ENCODE measurements at regions not wholly inside any gene's neighbourhood (a gene's known extent, or its start where the extent isn't known, plus 50 kb on each side); places are given as distances from the start of the nearest gene placed in this dataset.

DNA sequence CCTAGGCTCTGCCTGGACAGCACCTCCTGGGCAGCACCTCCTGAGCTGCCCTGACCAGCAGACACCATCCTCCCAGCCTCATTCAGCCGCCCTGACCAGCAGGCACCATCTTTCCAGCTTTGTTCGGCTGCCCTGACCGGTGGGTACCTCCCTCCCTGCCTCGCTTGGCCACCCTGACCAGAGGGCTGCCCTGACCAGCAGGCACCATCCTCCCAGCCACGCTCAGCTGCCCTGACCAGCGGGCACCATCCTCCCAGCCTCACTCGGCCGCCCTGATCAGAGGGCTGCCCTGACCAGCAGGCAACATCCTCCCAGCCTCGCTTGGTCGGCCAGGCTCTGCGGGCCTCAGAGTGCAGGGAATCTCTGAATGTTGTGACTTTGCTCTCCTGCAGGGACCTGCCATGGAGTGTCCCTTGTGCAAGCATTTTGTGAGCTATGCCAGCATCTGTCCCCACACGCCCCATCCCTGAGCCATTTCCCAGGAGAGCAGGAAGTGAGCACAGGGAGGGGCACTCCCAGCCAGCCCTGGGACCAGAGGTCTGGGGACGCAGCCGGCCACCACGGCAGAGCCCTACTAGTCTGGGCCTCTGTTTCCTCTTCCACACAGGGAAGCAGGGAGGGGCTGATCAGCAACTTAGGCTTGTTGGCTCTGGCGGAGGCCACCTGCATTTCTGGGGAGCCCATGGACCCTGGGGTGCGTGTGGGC, 265.5 kb downstream of the SEC23A start:
- 72 to 75% methylated on average over 17 of the region's 17 CpGs for WGBS, 2 experiments (ENCODE audit: low coverage in 1 of 2, low lambda C conversion rate in 2 of 2, missing lambda C conversion rate in 2 of 2)
- no peak overlapping the region for H2AFZ ChIP-seq
- DNase-seq: no peak

DNA sequence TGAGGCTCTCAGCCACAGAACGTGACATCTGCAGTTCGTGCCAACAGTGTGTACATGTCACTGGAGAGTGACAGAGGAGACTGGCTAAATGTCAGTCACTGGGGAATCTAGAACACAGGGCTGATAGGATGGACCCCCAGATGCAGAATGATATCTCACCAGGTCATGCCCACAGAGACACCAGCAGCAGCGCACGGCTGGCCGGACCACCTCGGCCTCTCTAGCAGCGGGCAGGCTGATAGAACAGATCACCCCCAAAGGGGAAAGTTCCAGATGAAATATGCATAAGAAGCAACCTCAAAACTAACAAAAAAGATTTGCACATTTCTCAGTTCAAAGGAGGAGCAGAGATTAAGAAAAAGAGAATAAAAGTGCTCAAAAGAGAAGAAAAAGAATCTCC, 266.5 kb downstream of the SEC23A start:
- Histone ChIP-seq H3K79me2 (ENCODE audit: insufficient read depth) (no peaks in the 10 kb centered on the region), H3K4me2 (ENCODE audit: unreplicated experiment) (no peak overlapping the region), H3K4me1 (ENCODE audit: insufficient read depth) (0 out of 2 replicates have a peak, but pooled peaks cover 8% of the 10 kb centered on the region), H3K27me3 (replicated peaks; ENCODE audit: insufficient read depth) (no peaks in the 10 kb centered on the region), H4K20me1 (ENCODE audit: insufficient read depth) (no peaks in the 10 kb centered on the region), H3K9ac (no peak overlapping the region), H3K27ac (no peak overlapping the region), H3K36me3 (ENCODE audit: low read depth) (no peaks in the 10 kb centered on the region), H3K4me3 (no peak overlapping the region), H3F3A (ENCODE audit: insufficient read depth) (no peaks in the 10 kb centered on the region), H3K9me3 (ENCODE audit: low read depth) (no peaks in the 10 kb centered on the region), H3K9me2 (ENCODE audit: insufficient read depth) (no peaks in the 10 kb centered on the region), H2AFZ (no peak overlapping the region)
- 66 to 68% methylated on average over 7 of the region's 7 CpGs for WGBS, 2 experiments (ENCODE audit: low coverage in 1 of 2, low lambda C conversion rate in 2 of 2, missing lambda C conversion rate in 2 of 2)
- DNase-seq: no peak
- TF ChIP-seq EZH2 (IDR thresholded peaks at IDR 0.05; ENCODE audit: insufficient read depth, poor library complexity, severe bottlenecking) (no peak), EZH2phosphoT487 (IDR thresholded peaks at IDR 0.05; ENCODE audit: insufficient read depth, low read depth) (no peak)
- in situ Hi-C loops (cut with MboI): no loop called here

More for the DNA sequence above, 265.5 kb downstream of the SEC23A start:
- Histone ChIP-seq H3F3A (ENCODE audit: insufficient read depth) (no peaks in the 10 kb centered on the region), H3K27me3 (replicated peaks; ENCODE audit: insufficient read depth) (no peaks in the 10 kb centered on the region; the same call in 1 of the 2 replicates), H3K4me1 (ENCODE audit: insufficient read depth) (0 out of 2 replicates have a peak, but pooled peaks cover 8% of the 10 kb centered on the region), H3K9ac (no peak overlapping the region), H3K36me3 (ENCODE audit: low read depth) (no peaks in the 10 kb centered on the region), H4K20me1 (ENCODE audit: insufficient read depth) (no peaks in the 10 kb centered on the region), H3K27ac (no peak overlapping the region), H3K9me3 (ENCODE audit: low read depth) (no peaks in the 10 kb centered on the region), H3K4me3 (no peak overlapping the region), H3K4me2 (ENCODE audit: unreplicated experiment) (no peak overlapping the region), H3K9me2 (ENCODE audit: insufficient read depth) (no peaks in the 10 kb centered on the region), H3K79me2 (ENCODE audit: insufficient read depth) (no peaks in the 10 kb centered on the region)
- no peak for TF ChIP-seq EZH2phosphoT487 (IDR thresholded peaks at IDR 0.05; ENCODE audit: insufficient read depth, low read depth)
- no peak for TF ChIP-seq EZH2 (IDR thresholded peaks at IDR 0.05; ENCODE audit: insufficient read depth, poor library complexity, severe bottlenecking)
- in situ Hi-C loops (cut with MboI): no loop called here

DNA sequence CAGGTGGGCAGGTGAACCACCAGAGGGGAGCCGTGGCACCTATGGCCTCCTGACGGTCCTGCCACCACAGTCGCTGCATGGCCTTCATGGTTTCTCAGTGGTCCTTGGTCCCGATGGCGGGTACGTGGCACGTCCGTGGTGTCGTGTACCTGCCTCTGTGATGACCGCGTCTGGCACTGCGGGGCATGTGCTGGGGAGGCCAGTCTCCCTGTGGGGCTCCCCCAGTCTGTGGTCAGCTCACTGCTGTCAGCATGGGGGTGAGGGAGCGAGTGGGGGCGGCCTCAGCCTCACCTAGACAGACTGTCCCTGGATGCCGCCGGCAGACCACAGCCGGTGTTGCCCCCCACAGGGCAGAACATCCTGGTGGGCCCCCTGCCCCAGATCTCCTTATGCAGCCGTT, 267.2 kb downstream of the SEC23A start:
- no peaks in the 10 kb centered on the region for H3K79me2 ChIP-seq (ENCODE audit: insufficient read depth)
- H3K9me2 ChIP-seq (ENCODE audit: insufficient read depth): no peaks in the 10 kb centered on the region
- H3F3A ChIP-seq (ENCODE audit: insufficient read depth): no peaks in the 10 kb centered on the region
- H3K4me1 ChIP-seq (ENCODE audit: insufficient read depth): 0 out of 2 replicates have a peak, but pooled peaks cover 8% of the 10 kb centered on the region
- H4K20me1 ChIP-seq (ENCODE audit: insufficient read depth): no peaks in the 10 kb centered on the region
- H3K9me3 ChIP-seq (ENCODE audit: low read depth): no peaks in the 10 kb centered on the region
- no peaks in the 10 kb centered on the region for H3K36me3 ChIP-seq (ENCODE audit: low read depth)
- in situ Hi-C loops (cut with MboI): no loop called here
- DNase-seq: no peak
- H3K4me3 ChIP-seq: no peak overlapping the region
- H2AFZ ChIP-seq: no peak overlapping the region
- H3K9ac ChIP-seq: no peak overlapping the region
- no peak overlapping the region for H3K4me2 ChIP-seq (ENCODE audit: unreplicated experiment)
- no peak for TF ChIP-seq EZH2 (IDR thresholded peaks at IDR 0.05; ENCODE audit: insufficient read depth, poor library complexity, severe bottlenecking)
- TF ChIP-seq EZH2phosphoT487 (IDR thresholded peaks at IDR 0.05; ENCODE audit: insufficient read depth, low read depth): no peak
- WGBS, 2 experiments (ENCODE audit: low coverage in 1 of 2, low lambda C conversion rate in 2 of 2, missing lambda C conversion rate in 2 of 2): 77 to 81% methylated on average over 15 to 18 of the region's 18 CpGs
- H3K27me3 ChIP-seq (replicated peaks; ENCODE audit: insufficient read depth): no peaks in the 10 kb centered on the region
- no peak overlapping the region for H3K27ac ChIP-seq

DNA sequence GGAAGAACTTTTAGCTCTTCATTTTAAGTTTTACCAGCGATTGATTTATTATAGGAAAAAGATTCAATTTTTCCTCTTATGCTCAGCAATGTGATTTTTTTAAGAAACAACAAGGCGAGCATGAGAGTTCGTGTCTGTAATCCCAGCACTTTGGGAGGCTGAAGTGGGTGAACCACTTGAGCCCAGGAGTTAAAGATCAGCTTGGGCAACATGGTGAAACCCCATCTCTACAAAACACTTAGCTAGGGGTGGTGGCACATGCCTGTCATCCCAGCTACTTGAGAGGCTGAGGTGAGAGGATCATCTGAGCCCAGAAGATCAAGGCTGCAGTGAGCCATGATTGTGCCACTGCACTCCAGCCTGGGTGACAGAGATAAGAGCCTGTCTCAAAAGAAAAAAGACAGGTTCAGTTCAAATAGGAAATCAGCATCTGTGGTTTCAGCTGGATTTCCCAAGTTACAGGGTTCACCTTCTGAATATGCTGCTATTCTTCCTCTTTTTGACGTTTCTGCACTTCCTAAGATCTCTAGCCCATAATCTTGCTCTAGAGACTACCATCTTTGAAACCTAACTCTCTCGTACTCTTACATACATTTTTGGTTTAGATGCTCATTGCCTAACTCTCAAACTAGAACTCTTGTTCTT, 274.7 kb downstream of the SEC23A start:
- H3K4me1 ChIP-seq (ENCODE audit: insufficient read depth): no peaks in the 10 kb centered on the region
- no peaks in the 10 kb centered on the region for H3K79me2 ChIP-seq (ENCODE audit: insufficient read depth)
- H2AFZ ChIP-seq: no peak overlapping the region
- no peak overlapping the region for H3K4me2 ChIP-seq (ENCODE audit: unreplicated experiment)
- H3K9me2 ChIP-seq (ENCODE audit: insufficient read depth): no peaks in the 10 kb centered on the region
- in situ Hi-C loops (cut with MboI): no loop called here
- TF ChIP-seq EZH2phosphoT487 (IDR thresholded peaks at IDR 0.05; ENCODE audit: insufficient read depth, low read depth) (no peak), EZH2 (IDR thresholded peaks at IDR 0.05; ENCODE audit: insufficient read depth, poor library complexity, severe bottlenecking) (no peak)
- H3F3A ChIP-seq (ENCODE audit: insufficient read depth): no peaks in the 10 kb centered on the region
- H3K36me3 ChIP-seq (ENCODE audit: low read depth): no peaks in the 10 kb centered on the region
- no peaks in the 10 kb centered on the region for H3K9me3 ChIP-seq (ENCODE audit: low read depth)
- WGBS, 2 experiments (ENCODE audit: low coverage in 1 of 2, low lambda C conversion rate in 2 of 2, missing lambda C conversion rate in 2 of 2): 18 to 30% methylated on average over 5 of the region's 5 CpGs
- no peak overlapping the region for H3K9ac ChIP-seq
- H3K4me3 ChIP-seq: no peak overlapping the region
- no peak for DNase-seq
- no peaks in the 10 kb centered on the region for H4K20me1 ChIP-seq (ENCODE audit: insufficient read depth)
- H3K27ac ChIP-seq: no peak overlapping the region
- peaks cover 8% of the 10 kb centered on the region for H3K27me3 ChIP-seq (replicated peaks; ENCODE audit: insufficient read depth)

Data from GM23248 (cell line).